Pons (tissue), 1 donor: ENCODE measurements at regions not wholly inside any gene's neighbourhood (a gene's known extent, or its start where the extent isn't known, plus 50 kb on each side); places are given as distances from the start of the nearest gene placed in this dataset.

Experiments used
- DNase-seq: peaks from one replicate; pipeline ENCODE4 v3.0.0-alpha.2; 2016; ENCODE audit warnings: low spot score

- DNase-seq: no peak
Measured at GRCh38 chr5:120007598-120007997, 378.2 kb downstream of the FAM170A start.

DNA sequence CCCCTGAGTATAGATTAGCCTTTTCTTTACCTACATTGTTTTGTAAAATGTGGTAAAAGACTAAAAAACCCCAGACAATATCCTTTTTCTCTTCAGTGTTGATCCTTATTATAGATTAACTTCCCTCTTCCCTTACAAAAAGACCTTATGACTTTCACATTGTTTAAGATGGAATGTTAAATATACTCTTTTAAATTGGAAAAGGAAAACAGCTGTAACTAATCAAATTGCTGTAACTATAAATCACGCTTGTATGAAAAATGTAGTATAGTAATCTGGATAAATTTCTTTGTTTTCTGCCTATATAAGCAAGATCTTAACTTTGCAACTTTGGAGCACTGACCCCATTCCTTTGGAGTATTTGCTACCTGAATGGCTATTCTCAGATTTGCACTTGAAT lies 383.1 kb downstream of the FAM170A start:
- no peak for DNase-seq

DNA sequence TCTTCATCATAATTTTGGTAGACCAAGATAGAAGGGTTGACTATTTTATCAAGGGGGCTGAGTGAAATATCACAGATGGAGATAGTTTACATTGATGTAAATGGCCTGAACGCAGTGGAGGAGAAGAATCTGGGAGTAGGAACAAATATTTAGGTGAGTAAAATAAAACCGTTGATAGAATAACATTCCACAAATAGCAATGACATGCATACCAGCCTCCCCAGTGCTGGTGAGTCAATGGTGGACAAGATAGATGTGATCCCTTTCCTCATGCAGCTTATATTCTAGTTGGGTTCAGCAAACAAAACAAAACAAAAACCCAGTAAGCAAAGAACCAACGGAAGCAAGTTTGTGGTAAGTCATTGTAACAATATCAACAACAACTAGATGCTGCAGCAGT lies 385.2 kb downstream of the FAM170A start:
- no peak for DNase-seq

DNA sequence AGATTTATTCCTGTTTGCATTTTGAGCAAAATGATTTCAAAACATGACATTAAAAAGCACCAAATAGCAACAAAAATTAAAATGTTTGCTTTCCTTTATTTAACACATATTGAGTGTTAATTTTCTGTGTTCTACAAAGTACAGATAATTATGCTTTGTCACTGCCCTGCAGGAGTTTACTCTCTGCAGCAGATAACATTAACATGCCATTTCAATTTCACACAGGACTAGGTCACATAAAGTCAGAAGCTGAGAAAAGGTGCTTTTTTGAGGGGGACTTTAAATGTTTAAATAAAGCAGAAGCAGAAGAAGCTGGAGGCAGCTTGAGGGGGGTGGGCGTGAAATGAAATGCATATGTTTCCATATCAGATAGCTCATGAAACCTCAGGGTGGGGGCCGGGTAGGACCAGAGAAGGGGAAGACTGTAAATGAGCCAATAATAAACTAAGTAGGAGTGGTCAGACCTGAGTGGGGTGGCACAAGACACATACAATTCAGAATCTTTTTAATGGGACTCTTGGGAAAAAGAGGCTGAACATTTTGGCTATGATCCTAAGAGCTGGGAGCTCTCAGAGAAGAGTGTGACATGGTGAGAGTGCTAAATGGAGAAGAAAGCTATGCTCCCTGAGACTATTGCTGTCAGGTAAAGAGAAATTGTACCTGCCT lies 387.5 kb downstream of the FAM170A start:
- DNase-seq: no peak

- DNase-seq: no peak
Measured at GRCh38 chr5:120017513-120017912, 388.2 kb downstream of the FAM170A start.

GRCh38 chr5:120035181-120035580 lies 405.8 kb downstream of the FAM170A start:
- DNase-seq: no peak

DNA sequence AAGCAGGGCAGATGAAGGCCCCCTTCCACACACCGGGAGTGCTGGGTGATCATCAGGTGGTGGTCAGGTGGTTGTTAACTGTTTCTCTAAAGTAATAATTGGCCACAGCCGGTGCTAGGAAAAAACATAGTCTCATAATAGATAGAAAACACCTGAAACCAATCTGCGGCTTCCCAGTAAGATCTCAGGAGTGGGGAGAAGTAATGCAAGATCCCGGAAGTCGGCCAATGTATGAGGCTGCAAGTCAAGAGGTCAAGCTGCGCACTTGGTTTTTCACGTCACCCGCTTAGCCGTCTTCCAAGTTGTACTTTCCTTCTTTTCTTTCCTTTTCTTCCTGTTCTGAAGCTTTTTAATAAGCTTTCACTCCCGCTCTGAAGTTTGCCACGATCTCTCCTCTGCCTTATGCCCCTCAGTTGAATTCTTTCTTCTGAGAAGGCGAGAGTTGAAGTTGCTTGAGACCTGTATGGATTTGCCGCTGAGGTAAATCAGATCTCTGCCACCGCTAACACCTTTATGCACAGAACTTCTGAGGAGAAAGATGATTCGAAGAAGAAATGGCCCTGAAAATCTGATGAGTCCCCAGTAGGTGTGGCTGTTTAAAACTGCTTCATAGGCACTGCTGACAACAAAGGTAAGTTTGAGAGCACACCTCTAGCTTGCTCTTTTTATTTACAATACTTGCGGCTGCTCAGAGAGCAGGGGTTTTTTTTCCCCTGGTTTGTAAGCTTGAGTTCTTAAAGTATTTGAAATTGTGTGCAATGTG lies 406.6 kb downstream of the FAM170A start:
- DNase-seq: no peak

GRCh38 chr5:120037451-120037850 lies 408.1 kb downstream of the FAM170A start:
- DNase-seq: no peak

DNA sequence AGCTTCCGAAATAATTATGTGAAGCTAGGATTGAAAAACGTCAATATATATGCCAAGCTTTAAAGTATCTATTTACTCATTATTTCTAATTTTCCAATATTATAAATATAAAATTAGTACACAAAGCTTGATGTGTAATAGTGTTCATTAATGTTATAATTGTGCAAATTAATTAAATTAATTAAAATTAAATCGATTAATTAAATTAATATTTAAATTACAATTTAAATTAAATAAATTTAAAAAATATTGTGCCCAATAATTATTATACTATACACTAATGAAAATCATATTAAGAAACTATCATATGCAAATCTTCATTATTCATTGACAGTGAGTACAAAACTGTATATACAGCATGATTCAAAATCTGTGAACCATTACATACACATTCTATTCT lies 409.8 kb downstream of the FAM170A start:
- no peak for DNase-seq

- DNase-seq: no peak
Measured at GRCh38 chr5:120043431-120043830, 414.1 kb downstream of the FAM170A start.

DNA sequence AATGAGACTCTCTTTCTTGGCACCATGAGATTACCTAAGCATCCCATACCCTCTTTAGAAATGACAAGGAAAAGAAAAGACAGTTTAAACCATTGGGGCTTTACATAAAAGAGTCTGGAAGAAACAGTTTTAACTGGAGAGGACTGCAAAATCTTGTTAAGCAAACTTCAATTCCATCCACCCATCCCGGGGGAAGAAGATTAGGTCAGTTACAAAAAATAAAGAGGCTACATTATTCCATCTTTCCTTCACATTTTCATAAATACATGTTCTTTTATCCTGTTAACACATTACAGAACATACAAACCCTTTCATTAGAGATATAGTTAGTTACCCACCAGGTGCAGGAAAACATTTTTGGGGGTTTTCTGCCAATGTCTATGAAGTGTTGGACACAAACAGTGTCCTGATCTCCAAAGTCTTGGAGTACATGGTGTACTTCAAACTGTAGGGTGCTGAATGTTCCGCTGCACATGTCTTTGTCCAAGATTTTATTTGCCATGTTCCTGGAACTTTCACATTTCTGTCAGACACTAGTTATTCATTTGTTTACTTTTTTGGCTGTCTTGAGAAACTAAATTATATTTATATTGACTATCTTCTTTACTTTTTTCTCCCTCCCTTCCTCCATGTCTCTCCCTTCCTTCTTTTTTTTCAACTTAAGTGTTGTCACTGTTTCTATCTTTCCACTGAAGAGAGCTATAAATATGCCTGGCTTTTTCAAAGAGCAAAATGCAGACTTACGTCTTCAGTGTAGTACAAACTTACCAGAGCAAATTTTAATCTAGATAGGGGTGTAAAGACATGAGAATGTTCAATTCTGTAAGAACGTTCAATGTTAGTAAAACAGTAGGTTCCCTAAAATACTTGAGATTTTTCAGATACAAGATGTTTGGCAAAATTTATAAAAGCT lies 410.9 kb upstream of the PRR16 start:
- no peak for DNase-seq

DNA sequence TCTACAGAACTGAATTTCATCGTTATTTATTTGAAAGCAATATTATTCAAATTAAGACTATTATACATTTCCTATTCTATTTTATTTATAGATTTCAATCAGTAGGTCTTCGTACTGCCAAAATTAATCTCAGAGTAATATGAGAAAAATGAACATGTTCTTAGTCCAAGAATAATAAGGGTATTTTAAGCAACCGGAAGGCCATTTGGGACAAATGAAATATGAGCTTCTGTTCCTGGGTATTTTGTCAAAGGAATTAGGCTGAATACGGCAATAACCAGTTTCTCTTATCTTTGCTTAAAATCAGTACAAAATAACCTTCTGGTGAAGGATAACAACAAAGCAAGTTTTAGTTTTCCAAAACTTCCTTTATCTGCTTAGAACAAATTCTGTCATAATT lies 410.3 kb upstream of the PRR16 start:
- no peak for DNase-seq

DNA sequence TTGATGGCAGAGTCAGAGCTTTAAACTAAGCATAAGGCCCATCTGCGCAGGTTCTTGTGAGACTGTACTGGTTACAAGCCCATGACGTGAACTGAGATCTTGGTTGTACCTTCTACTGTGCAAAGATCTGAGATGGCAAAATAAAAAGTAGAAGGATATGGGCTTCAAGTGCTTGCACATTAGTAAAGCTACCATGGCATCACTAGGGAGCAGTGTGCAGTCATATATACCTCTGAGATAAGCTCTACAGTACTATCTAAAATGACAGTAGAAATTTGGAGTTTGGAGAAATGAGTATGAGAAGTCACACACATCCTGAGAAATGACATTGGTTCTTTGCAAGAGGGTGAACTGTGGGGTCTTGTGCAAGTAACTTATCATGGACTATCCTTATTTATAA lies 408.2 kb upstream of the PRR16 start:
- DNase-seq: peak; percentile 20

- DNase-seq: no peak
Measured at GRCh38 chr5:120062515-120062917, 401.6 kb upstream of the PRR16 start.

- DNase-seq: no peak
Measured at GRCh38 chr5:120072068-120072761, 391.9 kb upstream of the PRR16 start.

DNA sequence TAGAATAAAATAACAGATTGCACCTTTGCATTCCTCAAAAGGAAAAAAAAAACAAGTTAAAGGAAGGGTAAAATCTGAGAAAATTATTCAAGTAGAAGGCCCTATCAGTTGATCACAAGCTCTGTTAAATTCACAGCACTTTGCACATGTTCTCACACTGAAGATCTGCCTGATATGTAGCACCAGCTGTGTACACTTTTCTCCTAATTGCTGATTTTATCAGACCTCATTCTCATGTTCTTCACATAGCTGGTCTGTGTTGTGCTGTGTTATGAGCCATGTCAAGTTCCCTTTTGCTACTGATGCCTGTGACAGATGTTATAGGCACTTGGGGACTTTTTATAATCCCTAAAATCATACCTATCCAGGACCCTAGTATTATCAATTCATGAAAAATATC lies 390.4 kb upstream of the PRR16 start:
- DNase-seq: no peak

DNA sequence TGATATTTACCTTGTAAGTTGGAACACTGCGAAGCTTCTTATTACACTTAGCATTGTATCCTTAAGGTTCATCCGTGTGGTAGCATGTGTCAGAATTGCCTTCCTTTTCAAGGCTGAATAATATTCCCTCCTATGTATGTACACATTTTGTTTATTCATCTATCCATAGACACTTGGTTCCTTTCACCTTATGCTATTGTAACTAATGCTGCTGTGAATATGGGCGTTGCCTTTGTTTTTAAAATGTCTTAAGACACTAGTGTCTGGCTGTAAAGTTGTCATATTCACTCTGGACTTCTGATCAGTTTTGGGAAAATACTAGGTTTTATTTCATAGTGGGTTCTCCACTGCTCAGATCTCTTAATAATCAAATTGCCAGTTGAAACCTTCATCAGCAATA lies 383.3 kb upstream of the PRR16 start:
- DNase-seq: no peak

- no peak for DNase-seq
Measured at GRCh38 chr5:120082316-120083068, 381.6 kb upstream of the PRR16 start.

DNA sequence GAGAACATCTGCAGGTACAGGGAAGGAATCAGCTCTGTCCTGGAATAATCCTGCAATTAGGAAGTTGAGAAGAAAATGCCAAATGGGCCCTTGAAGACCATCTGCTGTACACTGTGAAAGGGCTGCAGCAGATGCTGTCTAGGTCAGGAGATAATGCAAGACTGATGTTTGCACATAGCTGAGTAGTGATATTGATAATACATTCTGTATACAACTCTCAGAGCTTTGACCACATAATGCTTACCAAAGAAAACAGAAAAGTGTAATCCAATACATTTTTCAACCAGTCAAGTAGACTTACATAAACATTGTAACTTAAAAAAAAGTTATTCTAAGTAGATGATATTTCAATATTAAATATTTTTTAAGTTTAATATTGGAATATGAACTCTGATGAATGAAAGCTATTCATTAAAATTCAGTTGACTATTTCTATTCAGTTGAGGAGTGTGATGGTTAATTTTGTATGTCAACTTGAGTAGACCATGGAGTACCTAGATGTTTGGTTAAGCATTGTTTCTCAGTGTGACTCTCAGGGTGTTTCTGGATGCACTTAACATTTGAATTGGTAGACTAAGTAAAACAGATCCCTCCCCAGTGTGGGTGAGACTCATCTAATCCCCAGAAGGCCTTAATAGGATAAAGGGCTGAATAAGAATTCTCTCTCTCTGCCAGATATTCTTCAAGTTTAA lies 380.1 kb upstream of the PRR16 start:
- no peak for DNase-seq

DNA sequence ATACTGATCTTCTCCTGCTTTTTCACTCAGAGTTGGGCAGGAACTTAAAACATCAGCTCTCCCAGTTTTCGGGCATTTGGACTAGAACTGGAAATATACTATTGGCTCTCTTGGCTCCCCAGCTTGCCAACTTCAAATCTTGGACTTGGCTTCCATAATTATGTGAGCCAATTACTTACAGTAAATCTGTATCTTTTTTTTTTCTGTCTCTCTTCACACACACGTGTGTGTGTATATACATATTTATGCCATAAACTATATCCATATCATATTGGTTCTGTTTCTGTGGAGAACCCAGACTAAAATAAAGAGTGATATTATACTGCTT lies 379.6 kb upstream of the PRR16 start:
- no peak for DNase-seq

DNA sequence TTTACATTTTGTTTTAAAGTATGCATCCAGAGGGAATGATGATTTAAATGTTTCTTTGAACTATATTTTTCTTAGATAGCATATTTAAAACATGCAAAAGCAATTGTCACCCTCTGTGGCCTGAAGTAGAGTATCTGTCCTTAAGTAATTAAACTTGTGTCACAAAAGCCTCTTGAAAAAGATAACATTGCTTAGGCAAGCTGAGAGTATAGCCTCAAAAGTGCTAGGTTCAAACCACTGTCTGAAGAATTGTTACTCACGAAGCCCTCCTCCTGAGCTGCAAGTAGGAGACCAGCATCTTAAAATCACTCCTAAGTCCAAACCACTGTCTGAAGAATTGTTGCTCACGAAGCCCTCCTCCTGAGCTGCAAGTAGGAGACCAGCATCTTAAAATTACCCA lies 378.0 kb upstream of the PRR16 start:
- DNase-seq: no peak
